H9 (cell line): ENCODE measurements at regions not wholly inside any gene's neighbourhood (a gene's known extent, or its start where the extent isn't known, plus 50 kb on each side); places are given as distances from the start of the nearest gene placed in this dataset.

ENCODE experiments used
- DNase-seq: peaks from one replicate; pipeline ENCODE4 v3.0.0-alpha.2; 2017
- H2AFZ ChIP-seq: one replicate; pipeline ENCODE4 v1.6.1; 2013; ENCODE audit warnings: mild to moderate bottlenecking, low read length, control low read depth, moderate library complexity
- H2AK5ac ChIP-seq: 2 replicates; pipeline ENCODE4 v1.6.1; 2013; ENCODE audit warnings: low read length, control low read depth, mixed read lengths; ENCODE audit not compliant: insufficient read length
- H2BK120ac ChIP-seq: one replicate; pipeline ENCODE4 v1.6.1; 2013; ENCODE audit warnings: low read depth, mild to moderate bottlenecking, low read length, control low read depth, inconsistent platforms; ENCODE audit not compliant: poor library complexity, severe bottlenecking
- H2BK12ac ChIP-seq: 2 replicates; pipeline ENCODE4 v1.6.1; 2013; ENCODE audit warnings: low read length, control low read depth, mixed read lengths, low read depth; ENCODE audit not compliant: insufficient read length
- H2BK15ac ChIP-seq: 2 replicates; pipeline ENCODE4 v1.6.1; 2013; ENCODE audit warnings: low read depth, low read length, control low read depth
- H2BK20ac ChIP-seq: one replicate; pipeline ENCODE4 v1.6.1; 2013; ENCODE audit warnings: low read depth, mild to moderate bottlenecking, low read length, control low read depth, inconsistent platforms; ENCODE audit not compliant: poor library complexity, severe bottlenecking
- H2BK5ac ChIP-seq: 2 replicates; pipeline ENCODE4 v1.6.1; 2013; ENCODE audit warnings: low read length, control low read depth, mixed read lengths; ENCODE audit not compliant: insufficient read length
- H3K14ac ChIP-seq: 2 replicates; pipeline ENCODE4 v1.6.1; 2013; ENCODE audit warnings: low read length, control low read depth; ENCODE audit not compliant: insufficient read depth
- H3K18ac ChIP-seq: 2 replicates; pipeline ENCODE4 v1.6.1; 2013; ENCODE audit warnings: low read depth, mild to moderate bottlenecking, mixed read lengths, low read length, control low read depth; ENCODE audit not compliant: insufficient read length
- H3K23ac ChIP-seq: 2 replicates; pipeline ENCODE4 v1.6.1; 2013; ENCODE audit warnings: low read length, control low read depth, mixed read lengths, low read depth; ENCODE audit not compliant: insufficient read length
- H3K23me2 ChIP-seq: 2 replicates; pipeline ENCODE4 v1.6.1; 2013; ENCODE audit warnings: low read depth, mild to moderate bottlenecking, mixed read lengths, low read length, control low read depth; ENCODE audit not compliant: insufficient read length, poor library complexity, severe bottlenecking
- H3K27ac ChIP-seq: 2 replicates; pipeline ENCODE4 v1.5.1; 2013; ENCODE audit warnings: low read length, control low read depth, mixed read lengths, low read depth; ENCODE audit not compliant: insufficient read length
- H3K27me3 ChIP-seq: 2 replicates; pipeline ENCODE4 v1.6.1; 2013; ENCODE audit warnings: low read length, control low read depth, inconsistent platforms; ENCODE audit not compliant: insufficient read depth
- H3K4ac ChIP-seq: 2 replicates; pipeline ENCODE4 v1.6.1; 2013; ENCODE audit warnings: low read depth, mild to moderate bottlenecking, control low read depth, inconsistent platforms, low read length, moderate library complexity
- H3K4me1 ChIP-seq: 2 replicates; pipeline ENCODE4 v1.6.1; 2013; ENCODE audit warnings: low read length, control low read depth, inconsistent platforms; ENCODE audit not compliant: insufficient read depth
- H3K4me2 ChIP-seq: 2 replicates; pipeline ENCODE4 v1.6.1; 2013; ENCODE audit warnings: low read length, control low read depth, mixed read lengths; ENCODE audit not compliant: insufficient read length, insufficient read depth
- H3K56ac ChIP-seq: 2 replicates; pipeline ENCODE4 v1.6.1; 2013; ENCODE audit warnings: low read depth, mild to moderate bottlenecking, mixed read lengths, low read length, control low read depth; ENCODE audit not compliant: insufficient read length
- H3K79me1 ChIP-seq: 2 replicates; pipeline ENCODE4 v1.6.1; 2013; ENCODE audit warnings: low read depth, mild to moderate bottlenecking, moderate library complexity, low read length, control low read depth, inconsistent platforms; ENCODE audit not compliant: insufficient read depth, poor library complexity, severe bottlenecking
- H3K79me2 ChIP-seq: 2 replicates; pipeline ENCODE4 v1.6.1; 2013; ENCODE audit warnings: low read length, control low read depth, inconsistent platforms; ENCODE audit not compliant: insufficient read depth
- H3K9ac ChIP-seq: 2 replicates; pipeline ENCODE4 v1.6.1; 2013; ENCODE audit warnings: low read length, control low read depth, mixed read lengths; ENCODE audit not compliant: insufficient read length; ENCODE audit errors: extremely low read depth
- H3K9me3 ChIP-seq: one replicate; pipeline ENCODE4 v1.6.1; 2013; ENCODE audit warnings: low read depth, low read length, inconsistent platforms; ENCODE audit not compliant: control insufficient read depth
- H3T11ph ChIP-seq: one replicate; pipeline ENCODE4 v1.6.1; 2013; ENCODE audit warnings: mild to moderate bottlenecking, low read length, control low read depth, inconsistent platforms
- H4K20me1 ChIP-seq: one replicate; pipeline ENCODE4 v1.6.1; 2013; ENCODE audit not compliant: control insufficient read depth, insufficient read length, insufficient read depth
- H4K5ac ChIP-seq: 2 replicates; pipeline ENCODE4 v1.6.1; 2013; ENCODE audit warnings: low read depth, mild to moderate bottlenecking, mixed read lengths, low read length, control low read depth; ENCODE audit not compliant: insufficient read length
- H4K8ac ChIP-seq: replicated peaks from 2 replicates; pipeline ENCODE4 v1.6.1; 2013; ENCODE audit warnings: low read length, control low read depth, mixed read lengths, low read depth; ENCODE audit not compliant: insufficient read length
- H4K91ac ChIP-seq: 2 replicates; pipeline ENCODE4 v1.6.1; 2013; ENCODE audit warnings: low read depth, mild to moderate bottlenecking, moderate library complexity, mixed read lengths, low read length, control low read depth; ENCODE audit not compliant: insufficient read length
- H3K27ac Mint-ChIP-seq, 3 experiments: 2 replicates in 2 of 3; 3 replicates in 1 of 3; pipeline ENCODE4 v1.8.0; 2020 to 2021; ENCODE audit warnings: mixed read lengths in 3 of 3, mild to moderate bottlenecking in 1 of 3, moderate library complexity in 1 of 3
- H3K27me3 Mint-ChIP-seq: 2 replicates; pipeline ENCODE4 v1.8.0; 2021; ENCODE audit warnings: low read depth, mild to moderate bottlenecking, moderate library complexity, mixed read lengths
- H3K36me3 Mint-ChIP-seq, 3 experiments: 2 replicates in 2 of 3; 3 replicates in 1 of 3; pipeline ENCODE4 v1.8.0; 2020 to 2021; ENCODE audit warnings: low read depth in 3 of 3, mixed read lengths in 3 of 3; ENCODE audit not compliant: insufficient read depth in 1 of 3
- H3K4me1 Mint-ChIP-seq, 2 experiments: 2 replicates each; pipeline ENCODE4 v1.8.0; 2020; ENCODE audit warnings: mixed read lengths in 2 of 2
- H3K4me3 Mint-ChIP-seq, 2 experiments: 2 replicates in 1 of 2; 3 replicates in 1 of 2; pipeline ENCODE4 v1.8.0; 2020 to 2021; ENCODE audit warnings: mild to moderate bottlenecking in 2 of 2, mixed read lengths in 2 of 2, moderate library complexity in 1 of 2
- H3K9me3 Mint-ChIP-seq, 2 experiments: 2 replicates in 1 of 2; 3 replicates in 1 of 2; pipeline ENCODE4 v1.8.0; 2020; ENCODE audit warnings: mild to moderate bottlenecking in 2 of 2, mixed read lengths in 2 of 2, moderate library complexity in 1 of 2
- whole genome bisulfite sequencing: extraction: QIAGEN DNeasy Blood & Tissue Kit; methylation state at CpG from one replicate; pipeline ENCODE4 v1.1.7; 2013; ENCODE audit warnings: missing lambda C conversion rate, low lambda C conversion rate, mixed read lengths; ENCODE audit not compliant: insufficient read length; ENCODE audit errors: extremely low coverage; 5-methylcytosine and 5-hydroxymethylcytosine counted together
- TF ChIP-seq, protein P1 (sequence below): fragments of 200-600 bp; sonication (generic); conservative IDR thresholded peaks from 3 replicates; pipeline ENCODE4 v1.8.0; 2021; ENCODE audit warnings: antibody characterized with exemption, mild to moderate bottlenecking

DNA sequence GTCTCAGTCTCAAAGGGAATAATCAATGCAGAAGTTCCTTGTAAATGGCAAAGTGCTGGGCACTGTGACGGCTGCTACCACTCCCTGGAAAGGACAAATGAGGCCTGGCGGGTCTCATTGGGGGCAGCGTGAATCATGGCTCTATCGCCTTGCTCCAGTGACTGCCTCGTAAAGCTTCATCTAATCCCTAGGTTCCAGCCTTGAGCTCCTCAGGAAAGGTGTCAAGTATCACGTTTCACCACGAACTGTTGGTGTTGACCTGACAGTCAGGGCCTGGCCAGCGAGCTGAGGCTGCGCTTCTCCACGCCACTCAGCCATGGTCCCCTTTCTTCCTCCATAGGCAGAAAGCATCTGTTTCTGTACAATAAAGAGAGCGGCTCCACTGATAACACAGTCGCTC, 126.7 kb upstream of the ZNF32 start:
- Mint-ChIP-seq H3K27me3 (no peaks in the 10 kb centered on the region; the same call in none of the 2 replicates), H3K4me1 (peaks cover 0 to 4% of the 10 kb centered on the region in 2 experiments; a peak in 1 of 4 replicates), H3K27ac (no peak overlapping the region), H3K36me3 (peaks cover 0 to 2% (median 0%) of the 10 kb centered on the region in 3 experiments; a peak in 2 of 7 replicates), H3K4me3 (no peak overlapping the region), H3K9me3 (peaks cover 3 to 8% of the 10 kb centered on the region in 2 experiments; a peak in 4 of 5 replicates)
- no peak overlapping the region for H4K91ac ChIP-seq
- H2AK5ac ChIP-seq = no peak overlapping the region
- H2AFZ ChIP-seq = no peak overlapping the region
- no peaks in the 10 kb centered on the region for H3K79me1 ChIP-seq
- no peak overlapping the region for H3K18ac ChIP-seq
- TF ChIP-seq, protein P1, sequence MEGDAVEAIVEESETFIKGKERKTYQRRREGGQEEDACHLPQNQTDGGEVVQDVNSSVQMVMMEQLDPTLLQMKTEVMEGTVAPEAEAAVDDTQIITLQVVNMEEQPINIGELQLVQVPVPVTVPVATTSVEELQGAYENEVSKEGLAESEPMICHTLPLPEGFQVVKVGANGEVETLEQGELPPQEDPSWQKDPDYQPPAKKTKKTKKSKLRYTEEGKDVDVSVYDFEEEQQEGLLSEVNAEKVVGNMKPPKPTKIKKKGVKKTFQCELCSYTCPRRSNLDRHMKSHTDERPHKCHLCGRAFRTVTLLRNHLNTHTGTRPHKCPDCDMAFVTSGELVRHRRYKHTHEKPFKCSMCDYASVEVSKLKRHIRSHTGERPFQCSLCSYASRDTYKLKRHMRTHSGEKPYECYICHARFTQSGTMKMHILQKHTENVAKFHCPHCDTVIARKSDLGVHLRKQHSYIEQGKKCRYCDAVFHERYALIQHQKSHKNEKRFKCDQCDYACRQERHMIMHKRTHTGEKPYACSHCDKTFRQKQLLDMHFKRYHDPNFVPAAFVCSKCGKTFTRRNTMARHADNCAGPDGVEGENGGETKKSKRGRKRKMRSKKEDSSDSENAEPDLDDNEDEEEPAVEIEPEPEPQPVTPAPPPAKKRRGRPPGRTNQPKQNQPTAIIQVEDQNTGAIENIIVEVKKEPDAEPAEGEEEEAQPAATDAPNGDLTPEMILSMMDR = no peak
- no peak overlapping the region for H2BK20ac ChIP-seq
- H3T11ph ChIP-seq = no peak overlapping the region
- H3K23ac ChIP-seq = no peak overlapping the region
- no peaks in the 10 kb centered on the region for H4K20me1 ChIP-seq
- no peak for DNase-seq
- H3K4me2 ChIP-seq = no peak overlapping the region
- no peaks in the 10 kb centered on the region for H3K23me2 ChIP-seq
- H2BK15ac ChIP-seq = no peak overlapping the region
- no peak overlapping the region for H3K27ac ChIP-seq
- H3K27me3 ChIP-seq = no peaks in the 10 kb centered on the region
- no peak overlapping the region for H3K4ac ChIP-seq
- H3K14ac ChIP-seq = no peak overlapping the region; the same call in 1 of the 2 replicates
- WGBS = no CpG with 5 or more reads among the region's 12 CpGs
- H2BK5ac ChIP-seq = no peak overlapping the region
- H4K5ac ChIP-seq = no peak overlapping the region
- H3K56ac ChIP-seq = no peak overlapping the region
- H3K4me1 ChIP-seq = no peaks in the 10 kb centered on the region; the same call in 1 of the 2 replicates
- H3K9ac ChIP-seq = no peak overlapping the region
- no peaks in the 10 kb centered on the region for H3K79me2 ChIP-seq
- no peaks in the 10 kb centered on the region for H3K9me3 ChIP-seq
- no peak overlapping the region for H2BK120ac ChIP-seq
- no peak overlapping the region for H4K8ac ChIP-seq
- H2BK12ac ChIP-seq = no peak overlapping the region
